Thoracic aorta (tissue), 2 donors: ENCODE measurements at regions not wholly inside any gene's neighbourhood (a gene's known extent, or its start where the extent isn't known, plus 50 kb on each side); places are given as distances from the start of the nearest gene placed in this dataset.
"Not testable (repeated sequence)": the region's sequence is repeated elsewhere in the genome, so short reads cannot be mapped to it uniquely, and the experiment has no call there.

ENCODE experiments used
- ATAC-seq: fragments of 150-250 bp; one replicate; pipeline ENCODE4 v1.8.0; 2017; ENCODE audit warnings: low read depth; ENCODE audit not compliant: insufficient number of reproducible peaks, low FRiP score
- DNase-seq: peaks from one replicate; pipeline ENCODE4 v3.0.0-alpha.2; 2020; ENCODE audit warnings: low spot score
- H3K27ac ChIP-seq, 2 donors: fragments of 200-600 bp; sonication (generic); 1 replicate in 1 of 2; 2 replicates in 1 of 2; pipeline ENCODE4 v1.5.1; 2016; ENCODE audit warnings: mild to moderate bottlenecking in 2 of 2, moderate library complexity in 2 of 2
- H3K27me3 ChIP-seq: fragments of 200-600 bp; sonication (generic); replicated peaks from 2 replicates; pipeline ENCODE4 v1.6.0; 2016; ENCODE audit warnings: mild to moderate bottlenecking; ENCODE audit not compliant: insufficient read depth
- H3K36me3 ChIP-seq: fragments of 200-600 bp; sonication (generic); one replicate; pipeline ENCODE4 v1.5.1; 2016
- H3K4me1 ChIP-seq, 2 donors: fragments of 200-600 bp; sonication (generic); 1 replicate in 1 of 2; 2 replicates in 1 of 2; pipeline versions ENCODE4 v1.5.1 to v1.6.0; 2016; ENCODE audit warnings: low read depth in 2 of 2, mild to moderate bottlenecking in 1 of 2; ENCODE audit not compliant: control insufficient read depth in 1 of 2
- H3K4me3 ChIP-seq: fragments of 200-600 bp; sonication (generic); 2 replicates; pipeline ENCODE4 v1.5.1; 2016; ENCODE audit warnings: mild to moderate bottlenecking
- H3K9me3 ChIP-seq: fragments of 200-600 bp; sonication (generic); 2 replicates; pipeline ENCODE4 v1.5.1; 2016
- CTCF ChIP-seq: fragments of 200-600 bp; sonication (generic); IDR thresholded peaks from one replicate; pipeline ENCODE4 v1.5.1; 2019; ENCODE audit warnings: antibody characterized with exemption

GRCh38 chr20:30484009-30484748 is 773.3 kb upstream of the DEFB115 start:
- no peak for TF ChIP-seq CTCF
- H3K4me1 ChIP-seq = no peaks in the 10 kb centered on the region
- H3K27me3 ChIP-seq = no peaks in the 10 kb centered on the region
- DNase-seq (no peak), ATAC-seq (no peak)
- no peak overlapping the region for H3K27ac ChIP-seq
- peaks cover 10% of the 10 kb centered on the region for H3K9me3 ChIP-seq
- no peak overlapping the region for H3K4me3 ChIP-seq
- H3K36me3 ChIP-seq = no peaks in the 10 kb centered on the region

- Histone ChIP-seq H3K9me3 (peaks cover 7% of the 10 kb centered on the region), H3K36me3 (no peaks in the 10 kb centered on the region), H3K4me1 (no peaks in the 10 kb centered on the region), H3K27me3 (no peaks in the 10 kb centered on the region), H3K27ac (no peak overlapping the region), H3K4me3 (no peak overlapping the region)
- ATAC-seq (no peak), DNase-seq (no peak)
- no peak for TF ChIP-seq CTCF
Observed at GRCh38 chr20:30484749-30485070, 772.8 kb upstream of the DEFB115 start.

- no peak for TF ChIP-seq CTCF
- Histone ChIP-seq H3K9me3 (peaks cover 5% of the 10 kb centered on the region), H3K27me3 (no peaks in the 10 kb centered on the region), H3K27ac (no peak overlapping the region), H3K36me3 (no peaks in the 10 kb centered on the region), H3K4me3 (no peak overlapping the region), H3K4me1 (no peaks in the 10 kb centered on the region)
- ATAC-seq = no peak
- DNase-seq = no peak
Observed at GRCh38 chr20:30485331-30486102, 771.9 kb upstream of the DEFB115 start.

GRCh38 chr20:30486103-30486478 is 771.4 kb upstream of the DEFB115 start:
- no peak for ATAC-seq
- H3K4me1 ChIP-seq = no peaks in the 10 kb centered on the region
- DNase-seq = no peak
- H3K36me3 ChIP-seq = no peaks in the 10 kb centered on the region
- no peak overlapping the region for H3K4me3 ChIP-seq
- H3K27ac ChIP-seq = no peak overlapping the region
- H3K27me3 ChIP-seq = no peaks in the 10 kb centered on the region
- TF ChIP-seq CTCF = no peak
- H3K9me3 ChIP-seq = peaks cover 5% of the 10 kb centered on the region

- H3K27me3 ChIP-seq, H3K9me3 ChIP-seq, DNase-seq, H3K27ac ChIP-seq, H3K4me1 ChIP-seq, ATAC-seq, H3K4me3 ChIP-seq, H3K36me3 ChIP-seq: not testable (repeated sequence)
Observed at GRCh38 chr20:30487461-30487860, 770.0 kb upstream of the DEFB115 start.
